ENCODE measurements at regions not wholly inside any gene's neighbourhood (a gene's known extent, or its start where the extent isn't known, plus 50 kb on each side); places are given as distances from the start of the nearest gene placed in this dataset.
"Not testable (repeated sequence)": the region's sequence is repeated elsewhere in the genome, so short reads cannot be mapped to it uniquely, and the experiment has no call there.

- no peak overlapping the region for H3K4me3 ChIP-seq (ENCODE audit: low read depth, low read length)
- TF ChIP-seq, protein P1, sequence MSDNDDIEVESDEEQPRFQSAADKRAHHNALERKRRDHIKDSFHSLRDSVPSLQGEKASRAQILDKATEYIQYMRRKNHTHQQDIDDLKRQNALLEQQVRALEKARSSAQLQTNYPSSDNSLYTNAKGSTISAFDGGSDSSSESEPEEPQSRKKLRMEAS (IDR thresholded peaks at IDR 0.05; ENCODE audit: low read depth, low read length), result no peak
- TF ChIP-seq POLR2A (IDR thresholded peaks at IDR 0.05; ENCODE audit: extremely low read depth, insufficient read length) (no peak), MYC (IDR thresholded peaks at IDR 0.05; ENCODE audit: low read depth, low read length) (no peak)
- TF ChIP-seq, protein P2, sequence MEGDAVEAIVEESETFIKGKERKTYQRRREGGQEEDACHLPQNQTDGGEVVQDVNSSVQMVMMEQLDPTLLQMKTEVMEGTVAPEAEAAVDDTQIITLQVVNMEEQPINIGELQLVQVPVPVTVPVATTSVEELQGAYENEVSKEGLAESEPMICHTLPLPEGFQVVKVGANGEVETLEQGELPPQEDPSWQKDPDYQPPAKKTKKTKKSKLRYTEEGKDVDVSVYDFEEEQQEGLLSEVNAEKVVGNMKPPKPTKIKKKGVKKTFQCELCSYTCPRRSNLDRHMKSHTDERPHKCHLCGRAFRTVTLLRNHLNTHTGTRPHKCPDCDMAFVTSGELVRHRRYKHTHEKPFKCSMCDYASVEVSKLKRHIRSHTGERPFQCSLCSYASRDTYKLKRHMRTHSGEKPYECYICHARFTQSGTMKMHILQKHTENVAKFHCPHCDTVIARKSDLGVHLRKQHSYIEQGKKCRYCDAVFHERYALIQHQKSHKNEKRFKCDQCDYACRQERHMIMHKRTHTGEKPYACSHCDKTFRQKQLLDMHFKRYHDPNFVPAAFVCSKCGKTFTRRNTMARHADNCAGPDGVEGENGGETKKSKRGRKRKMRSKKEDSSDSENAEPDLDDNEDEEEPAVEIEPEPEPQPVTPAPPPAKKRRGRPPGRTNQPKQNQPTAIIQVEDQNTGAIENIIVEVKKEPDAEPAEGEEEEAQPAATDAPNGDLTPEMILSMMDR (IDR thresholded peaks at IDR 0.05; ENCODE audit: low read depth, low read length), result no peak
- DNase-seq (ENCODE audit: low read depth), result no peak
Measured at GRCh38 chr13:37294472-37294871, 189.0 kb upstream of the CSNK1A1L start.

- DNase-seq (ENCODE audit: low read depth), result no peak
- no peak overlapping the region for H3K4me3 ChIP-seq (ENCODE audit: low read depth, low read length)
- TF ChIP-seq, protein P1 (IDR thresholded peaks at IDR 0.05; ENCODE audit: low read depth, low read length), result no peak
- TF ChIP-seq, protein P2 (IDR thresholded peaks at IDR 0.05; ENCODE audit: low read depth, low read length), result no peak
- TF ChIP-seq POLR2A (IDR thresholded peaks at IDR 0.05; ENCODE audit: extremely low read depth, insufficient read length) (no peak), MYC (IDR thresholded peaks at IDR 0.05; ENCODE audit: low read depth, low read length) (no peak)
Measured at GRCh38 chr13:37293295-37293694, 187.8 kb upstream of the CSNK1A1L start.

DNA sequence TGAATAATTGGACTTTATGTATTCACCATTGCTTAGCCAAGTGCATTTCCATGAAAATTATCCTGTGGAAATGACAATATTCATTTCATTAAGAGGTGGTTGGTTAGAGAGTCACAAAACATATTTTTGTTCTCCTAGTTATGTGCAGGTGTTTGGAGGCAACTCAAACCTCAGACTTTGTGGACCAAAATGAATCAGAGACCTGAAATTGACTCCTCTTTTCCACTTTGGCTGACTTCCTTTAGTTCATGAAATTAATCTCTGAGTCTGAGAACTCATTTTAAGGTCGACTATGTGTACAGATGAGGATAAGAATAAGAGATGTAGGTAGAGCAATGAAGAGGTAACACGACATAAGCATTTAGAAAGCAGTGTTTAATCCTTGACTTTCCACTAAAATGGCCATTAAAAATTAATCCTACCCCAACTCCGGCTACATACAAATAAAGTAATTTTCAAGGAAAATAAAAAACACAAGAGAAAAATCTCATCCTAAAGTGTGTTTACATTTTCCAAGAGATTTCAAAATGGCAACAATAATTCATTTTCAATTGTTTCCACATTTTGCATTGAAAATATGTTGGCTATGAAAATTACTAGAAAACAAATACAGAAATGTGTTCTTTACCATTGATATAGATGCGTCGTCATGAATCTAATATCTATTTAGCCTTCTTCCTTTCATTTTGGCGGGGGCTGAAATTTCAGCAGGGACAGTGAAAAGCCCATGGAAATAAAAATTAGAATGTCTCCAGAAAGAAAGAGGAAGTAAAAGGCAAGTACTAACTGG lies 185.4 kb upstream of the CSNK1A1L start:
- no peak for DNase-seq (ENCODE audit: low read depth)
- H3K4me3 ChIP-seq (ENCODE audit: low read depth, low read length), result no peak overlapping the region
- TF ChIP-seq POLR2A (IDR thresholded peaks at IDR 0.05; ENCODE audit: extremely low read depth, insufficient read length) (no peak), MYC (IDR thresholded peaks at IDR 0.05; ENCODE audit: low read depth, low read length) (no peak)
- TF ChIP-seq, protein P2 (IDR thresholded peaks at IDR 0.05; ENCODE audit: low read depth, low read length), result no peak
- TF ChIP-seq, protein P1 (IDR thresholded peaks at IDR 0.05; ENCODE audit: low read depth, low read length), result no peak

DNA sequence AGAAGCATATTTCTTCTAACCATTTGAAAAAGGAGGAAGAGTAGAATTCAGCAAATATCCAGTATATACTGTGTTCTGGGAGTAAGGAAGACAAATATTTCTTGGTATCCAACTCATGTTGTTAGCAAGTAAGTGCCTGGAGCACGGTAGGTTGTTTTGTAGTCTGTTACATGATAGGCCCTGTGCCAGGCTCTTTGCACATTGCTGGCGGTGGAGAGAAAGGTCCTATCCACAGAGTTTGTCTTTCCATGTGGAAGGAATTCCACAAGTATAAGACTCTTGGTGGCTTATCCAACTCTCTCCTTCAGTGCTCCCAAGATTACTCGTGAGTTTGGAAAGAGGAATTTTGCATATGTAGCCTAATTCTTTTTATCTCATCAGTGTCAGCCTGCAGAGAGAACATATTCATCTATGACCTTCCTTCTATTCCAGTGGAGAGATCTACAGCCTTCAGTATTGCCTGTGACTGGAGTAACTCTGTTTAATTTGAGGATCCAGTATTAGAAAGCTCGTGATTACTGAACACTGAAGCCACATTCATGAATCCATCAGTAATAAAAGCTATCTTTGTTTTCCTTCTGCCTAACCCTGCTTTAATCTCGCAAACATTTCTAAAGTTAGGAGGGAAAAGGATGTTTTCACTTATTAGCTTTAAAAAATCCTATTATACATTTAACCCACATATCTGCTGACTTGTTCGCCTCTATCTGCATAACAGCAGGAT lies 183.9 kb upstream of the CSNK1A1L start:
- no peak for DNase-seq (ENCODE audit: low read depth)
- TF ChIP-seq MYC (IDR thresholded peaks at IDR 0.05; ENCODE audit: low read depth, low read length) (no peak), POLR2A (IDR thresholded peaks at IDR 0.05; ENCODE audit: extremely low read depth, insufficient read length) (no peak)
- TF ChIP-seq, protein P1 (IDR thresholded peaks at IDR 0.05; ENCODE audit: low read depth, low read length), result no peak
- TF ChIP-seq, protein P2 (IDR thresholded peaks at IDR 0.05; ENCODE audit: low read depth, low read length), result no peak
- no peak overlapping the region for H3K4me3 ChIP-seq (ENCODE audit: low read depth, low read length)

DNA sequence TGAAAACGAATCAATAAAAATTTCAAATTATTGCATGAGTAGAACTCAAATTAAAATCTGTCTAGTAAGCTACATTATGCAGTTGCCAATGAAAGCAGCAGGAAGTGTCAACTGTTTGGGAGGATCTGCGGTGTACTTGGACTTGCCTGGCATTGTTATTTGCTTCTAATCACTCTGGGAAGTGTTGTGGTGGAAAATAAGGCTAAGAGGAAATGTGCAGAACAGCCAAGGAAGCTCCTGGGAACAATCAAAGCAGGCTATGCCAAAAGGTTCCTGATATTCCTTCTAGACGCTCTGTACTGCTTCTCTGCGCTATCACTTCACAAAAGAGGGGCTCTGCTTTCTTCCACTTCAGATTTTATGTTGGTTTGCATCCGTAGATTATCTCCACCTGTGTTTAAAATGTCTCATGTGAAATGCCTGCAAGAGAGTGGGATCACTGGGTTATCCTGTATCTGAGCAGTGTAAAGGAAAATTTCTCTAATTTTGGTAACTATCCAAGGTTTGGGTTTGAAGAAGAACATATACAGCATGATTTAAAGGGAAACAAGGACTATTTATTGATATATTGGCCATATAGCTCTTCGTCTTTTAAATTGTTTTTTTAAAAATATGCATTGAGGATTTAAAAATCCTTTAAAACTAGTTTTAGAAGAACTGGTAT lies 182.7 kb upstream of the CSNK1A1L start:
- no peak overlapping the region for H3K4me3 ChIP-seq (ENCODE audit: low read depth, low read length)
- TF ChIP-seq POLR2A (IDR thresholded peaks at IDR 0.05; ENCODE audit: extremely low read depth, insufficient read length) (no peak), MYC (IDR thresholded peaks at IDR 0.05; ENCODE audit: low read depth, low read length) (no peak)
- TF ChIP-seq, protein P2 (IDR thresholded peaks at IDR 0.05; ENCODE audit: low read depth, low read length), result no peak
- TF ChIP-seq, protein P1 (IDR thresholded peaks at IDR 0.05; ENCODE audit: low read depth, low read length), result no peak
- DNase-seq (ENCODE audit: low read depth), result no peak

- DNase-seq (ENCODE audit: low read depth); H3K4me3 ChIP-seq (ENCODE audit: low read depth, low read length): not testable (repeated sequence)
Measured at GRCh38 chr13:37280231-37280630, 174.8 kb upstream of the CSNK1A1L start.

Data from NB4 (cell line).